ENCODE measurements at regions not wholly inside any gene's neighbourhood (a gene's known extent, or its start where the extent isn't known, plus 50 kb on each side); places are given as distances from the start of the nearest gene placed in this dataset.

- TF ChIP-seq POLR2AphosphoS5 (IDR thresholded peaks at IDR 0.05; ENCODE audit: low read depth, low read length) (no peak), POLR2A (IDR thresholded peaks at IDR 0.05; ENCODE audit: low read depth, low read length) (no peak), TAF1 (IDR thresholded peaks at IDR 0.05; ENCODE audit: borderline replicate concordance, low read depth, low read length) (no peak)
Measured at GRCh38 chr1:104156738-104157137, 407.0 kb downstream of the AMY1C start.
